ENCODE measurements at regions not wholly inside any gene's neighbourhood (a gene's known extent, or its start where the extent isn't known, plus 50 kb on each side); places are given as distances from the start of the nearest gene placed in this dataset.

GRCh38 chr1:232413674-232414073 is 216.3 kb downstream of the SIPA1L2 start:
- no peak for DNase-seq (ENCODE audit: low read depth in 1 of 2, low spot score in 2 of 2)
- no peak overlapping the region for H2BK15ac ChIP-seq (ENCODE audit: low read length)
- H2BK12ac ChIP-seq (ENCODE audit: low read depth, low read length) = no peak overlapping the region
- ChIA-PET CTCF (ENCODE audit: partially characterized antibody) (no interaction called here), POLR2A (ENCODE audit: partially characterized antibody) (no interaction called here)
- H2AK5ac ChIP-seq (ENCODE audit: low read depth, low read length) = no peak overlapping the region
- FAIRE-seq = no peak
- H3K23ac ChIP-seq (ENCODE audit: insufficient read length) = no peak overlapping the region
- H3K36me3 ChIP-seq (ENCODE audit: control insufficient read depth in 2 of 4, insufficient read depth in 4 of 4, low read length in 3 of 4) = no peaks in the 10 kb centered on the region
- H3K9me3 ChIP-seq (ENCODE audit: insufficient read depth in 2 of 2, low read depth in 1 of 2, low read length in 1 of 2) = peaks cover 3 to 6% of the 10 kb centered on the region in 2 experiments; a peak in 2 of 4 replicates
- no peak overlapping the region for H3K4me3 ChIP-seq (ENCODE audit: extremely low read depth in 1 of 4, insufficient read depth in 2 of 4, low read depth in 3 of 4, low read length in 4 of 4)
- H2BK20ac ChIP-seq (ENCODE audit: low read length) = no peak overlapping the region
- TF ChIP-seq RBBP5 (IDR thresholded peaks at IDR 0.05; ENCODE audit: borderline replicate concordance, low read depth, low read length) (no peak), ZNF274 (IDR thresholded peaks at IDR 0.05; ENCODE audit: borderline replicate concordance, extremely low read depth, low read length) (no peak)
- H3K4me1 ChIP-seq (replicated peaks in 1 of 4; ENCODE audit: control insufficient read depth in 3 of 4, insufficient read depth in 4 of 4, low read length in 3 of 4) = no peaks in the 10 kb centered on the region
- WGBS, 2 experiments (ENCODE audit: extremely low coverage in 1 of 2, insufficient coverage in 1 of 2, insufficient read length in 1 of 2, insufficient replicate concordance in 2 of 2, low coverage in 1 of 2, low lambda C conversion rate in 2 of 2, missing lambda C conversion rate in 1 of 2) = 88% methylated on average over 2 of the region's 2 CpGs; no CpG with 5 or more reads in 1 of the 2 experiments
- H3K14ac ChIP-seq (ENCODE audit: insufficient read length) = no peak overlapping the region
- no peak overlapping the region for H2BK5ac ChIP-seq (ENCODE audit: low read depth, low read length)
- no peaks in the 10 kb centered on the region for H3K79me2 ChIP-seq (ENCODE audit: control insufficient read depth in 1 of 2, insufficient read depth in 2 of 2, low read length in 2 of 2)
- H3K4me2 ChIP-seq (ENCODE audit: insufficient read depth in 1 of 2, low read depth in 2 of 2, low read length in 2 of 2) = no peak overlapping the region
- no peak overlapping the region for H2BK120ac ChIP-seq (replicated peaks; ENCODE audit: low read depth, low read length)
- no peak overlapping the region for H4K91ac ChIP-seq (replicated peaks; ENCODE audit: insufficient read length, low read length)
- H3K18ac ChIP-seq (ENCODE audit: extremely low read depth, low read length) = no peak overlapping the region
- no peak overlapping the region for H4K8ac ChIP-seq (ENCODE audit: extremely low read depth, insufficient read depth, low read length)
- no peak overlapping the region for H3K27ac ChIP-seq (ENCODE audit: low read depth, low read length)
- no peak overlapping the region for H3K4ac ChIP-seq (replicated peaks; ENCODE audit: insufficient read length, low read depth, low read length)
- no peaks in the 10 kb centered on the region for H4K20me1 ChIP-seq (replicated peaks in 1 of 2; ENCODE audit: control insufficient read depth in 1 of 2, insufficient read depth in 2 of 2, low read length in 2 of 2)
- H3K23me2 ChIP-seq (ENCODE audit: low read depth, low read length) = no peaks in the 10 kb centered on the region
- no peak overlapping the region for H3K9ac ChIP-seq (replicated peaks in 1 of 4; ENCODE audit: extremely low read depth in 1 of 4, low read depth in 3 of 4, low read length in 3 of 4)
- H3K56ac ChIP-seq (replicated peaks; ENCODE audit: insufficient read length, low read depth, low read length) = no peak overlapping the region
- H3K79me1 ChIP-seq (ENCODE audit: low read depth, low read length) = no peaks in the 10 kb centered on the region
- H4K5ac ChIP-seq (ENCODE audit: insufficient read length, low read depth, low read length) = no peak overlapping the region
- H3K27me3 ChIP-seq (replicated peaks in 1 of 4; ENCODE audit: control insufficient read depth in 3 of 4, extremely low read depth in 1 of 4, insufficient read depth in 3 of 4, low read length in 3 of 4) = no peaks in the 10 kb centered on the region
- no peak overlapping the region for H2AFZ ChIP-seq (ENCODE audit: low read length)

Data from H1 (cell line).